ENCODE measurements at regions not wholly inside any gene's neighbourhood (a gene's known extent, or its start where the extent isn't known, plus 50 kb on each side); places are given as distances from the start of the nearest gene placed in this dataset.

DNA sequence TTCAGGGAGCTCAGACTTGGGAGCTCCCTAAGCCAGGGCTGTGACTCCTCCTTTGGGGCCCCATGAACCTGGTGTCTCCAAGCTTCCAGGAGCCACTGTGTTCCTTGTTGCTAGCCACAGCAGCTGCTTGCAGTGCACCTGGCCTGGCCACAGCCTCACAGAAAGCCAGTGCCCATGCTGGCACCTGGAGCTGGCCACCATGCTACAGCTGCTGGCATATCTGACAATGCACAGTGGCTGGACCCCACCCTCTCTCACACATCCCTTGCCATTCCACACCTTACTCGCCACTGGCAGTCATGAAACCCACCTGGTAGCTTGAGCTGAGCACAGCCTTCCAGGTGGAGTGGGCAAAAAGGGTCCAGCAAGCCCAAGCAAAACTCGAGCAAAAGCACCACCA is 441.7 kb downstream of the ARAP2 start:
- DNase-seq (ENCODE audit: low spot score): no peak

DNA sequence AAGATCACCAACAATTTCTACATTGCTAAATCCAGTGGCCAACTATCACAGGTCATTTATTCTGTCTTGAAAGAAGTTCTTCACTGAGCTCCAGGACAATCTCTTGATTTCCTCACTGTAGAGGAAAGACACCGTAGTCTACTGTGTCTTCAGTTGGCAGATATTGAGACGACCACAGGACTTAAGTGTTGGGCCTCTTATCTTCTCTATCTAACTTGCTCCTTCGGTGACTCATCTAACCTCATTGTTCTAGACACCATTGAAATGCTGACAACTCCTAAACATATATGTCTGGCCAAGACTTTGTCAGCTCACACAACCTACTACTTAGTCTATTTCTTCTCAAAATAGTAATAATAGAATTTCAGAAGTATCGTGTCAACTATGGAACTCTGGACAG is 425.8 kb downstream of the ARAP2 start:
- DNase-seq (ENCODE audit: low spot score): no peak

DNA sequence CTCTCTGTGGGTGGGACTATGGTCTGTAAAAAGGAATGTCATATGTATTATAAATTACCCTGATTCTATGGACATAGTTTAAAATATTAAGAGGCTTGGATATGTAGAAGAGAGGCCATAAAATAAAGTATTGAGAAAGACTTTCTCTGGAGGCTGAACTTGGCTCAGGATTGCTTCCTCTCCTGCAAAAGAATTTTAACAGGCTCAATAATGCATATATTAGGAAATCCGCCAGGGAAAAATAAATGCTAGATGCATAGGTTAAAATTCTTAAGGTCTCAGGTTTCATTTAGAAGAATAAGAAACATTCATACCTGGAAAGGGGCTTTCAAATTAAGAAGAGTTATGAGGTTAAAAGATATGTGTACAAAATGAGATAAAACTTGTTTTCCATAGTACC is 424.3 kb downstream of the ARAP2 start:
- DNase-seq (ENCODE audit: low spot score): no peak

DNA sequence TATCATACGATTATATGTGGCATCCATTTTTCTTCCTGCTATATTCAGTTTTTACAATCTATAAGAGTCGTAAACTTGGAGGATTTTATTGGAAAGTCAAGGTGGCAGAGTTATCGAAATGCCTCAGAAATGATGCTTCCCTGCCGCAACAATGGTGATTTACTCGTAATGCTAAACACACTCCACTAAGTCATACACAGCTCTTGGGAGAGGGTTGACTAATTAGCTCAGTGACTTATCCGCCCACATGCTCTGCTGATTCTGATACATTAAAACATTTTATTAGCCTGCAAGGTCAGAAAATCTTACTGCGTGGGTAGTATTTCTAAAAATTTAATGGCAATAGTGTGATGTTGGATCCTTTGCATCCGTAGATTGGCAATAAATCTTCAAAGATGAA is 420.1 kb downstream of the ARAP2 start:
- DNase-seq (ENCODE audit: low spot score): no peak

DNA sequence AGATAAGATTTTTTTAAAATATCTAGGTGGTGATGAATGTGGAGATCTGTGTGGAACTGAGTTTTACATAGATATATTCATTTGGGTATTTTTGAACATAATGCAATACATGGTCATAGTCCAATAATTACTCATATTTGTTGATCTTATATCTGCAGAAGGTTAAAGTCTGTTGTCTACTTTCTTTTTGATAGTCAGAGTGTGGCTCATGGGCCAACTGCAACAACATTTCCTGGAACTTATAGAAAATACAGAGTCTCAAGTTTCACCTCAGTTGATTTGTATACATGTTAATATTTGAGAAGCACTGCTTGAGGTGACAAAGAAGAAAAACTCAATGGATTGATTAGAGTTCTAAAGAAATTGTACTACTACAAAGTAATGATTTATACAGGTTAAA is 408.4 kb downstream of the ARAP2 start:
- no peak for DNase-seq (ENCODE audit: low spot score)

DNA sequence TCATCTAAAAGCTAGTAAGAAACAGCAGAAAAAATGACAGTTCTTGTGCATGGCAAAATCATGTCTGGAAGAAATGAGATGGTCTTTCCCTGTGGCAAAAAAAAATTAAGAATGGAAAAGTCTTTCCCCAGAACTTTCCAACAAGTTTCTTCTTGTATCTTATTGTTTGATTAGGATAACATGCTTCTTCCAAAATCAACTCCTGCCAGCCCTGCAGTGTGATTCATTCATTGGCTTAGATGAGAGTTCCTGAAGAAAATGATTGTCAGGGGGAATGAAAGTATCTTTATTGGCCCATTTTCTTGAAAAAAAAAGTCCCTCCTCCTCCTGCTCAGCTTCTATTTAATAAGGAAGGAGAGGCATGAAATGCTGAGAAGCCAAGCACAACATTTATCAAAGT is 407.7 kb downstream of the ARAP2 start:
- no peak for DNase-seq (ENCODE audit: low spot score)

DNA sequence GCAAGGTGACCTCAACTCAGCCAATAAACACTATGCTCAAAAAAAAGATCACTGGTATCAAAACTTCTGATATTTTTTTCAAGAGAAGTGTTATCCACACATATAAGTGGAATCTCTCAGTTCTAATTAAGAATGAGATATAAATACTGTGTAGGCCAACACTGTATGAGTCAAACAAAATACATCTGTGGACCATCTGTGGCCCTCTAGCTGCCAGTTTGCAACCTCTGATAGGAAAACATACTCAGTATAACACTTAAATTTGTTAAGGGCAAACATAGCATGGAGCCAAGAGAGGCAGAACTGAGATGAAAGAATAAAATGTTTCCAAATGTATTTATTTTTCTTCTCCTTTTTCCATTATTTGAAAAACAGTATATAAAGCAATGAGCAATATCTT is 377.3 kb downstream of the ARAP2 start:
- no peak for DNase-seq (ENCODE audit: low spot score)

DNA sequence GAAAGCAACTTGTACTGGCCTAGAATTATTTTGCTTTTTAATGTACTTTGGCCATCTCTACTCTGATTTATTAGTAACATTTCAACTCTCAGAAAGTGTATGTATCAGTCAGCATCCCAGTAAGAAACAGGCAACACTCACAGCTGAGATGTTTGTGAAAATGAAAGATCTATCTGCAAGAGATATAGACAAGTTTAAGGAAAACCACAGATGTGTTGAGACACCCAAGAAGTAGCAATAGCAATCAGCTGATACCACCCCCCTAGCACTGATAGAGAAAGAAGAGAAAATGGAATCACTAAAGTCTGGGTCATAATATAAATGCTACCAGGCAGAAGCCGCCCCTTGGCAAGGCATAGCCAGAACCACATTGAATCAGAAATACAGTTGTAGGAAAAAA is 372.0 kb downstream of the ARAP2 start:
- DNase-seq (ENCODE audit: low spot score): no peak

DNA sequence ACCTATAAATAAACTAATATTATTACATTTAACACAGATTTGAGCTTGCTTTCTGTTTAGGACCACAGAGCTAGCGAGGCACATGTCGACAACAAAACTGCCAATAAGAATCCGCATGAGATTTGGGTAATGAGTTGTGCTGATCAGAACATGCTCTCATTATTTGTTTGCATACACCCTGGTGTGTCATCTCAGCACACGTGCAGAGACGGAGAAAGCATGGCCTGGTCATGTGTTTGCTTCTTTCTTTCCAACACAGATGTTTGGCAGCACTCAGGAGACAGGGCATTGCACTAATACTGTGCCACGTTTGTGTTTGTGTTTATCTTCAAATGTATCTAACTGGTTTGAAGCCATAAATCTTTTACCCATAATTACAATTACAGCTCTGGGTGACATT is 364.8 kb downstream of the ARAP2 start:
- no peak for DNase-seq (ENCODE audit: low spot score)

DNA sequence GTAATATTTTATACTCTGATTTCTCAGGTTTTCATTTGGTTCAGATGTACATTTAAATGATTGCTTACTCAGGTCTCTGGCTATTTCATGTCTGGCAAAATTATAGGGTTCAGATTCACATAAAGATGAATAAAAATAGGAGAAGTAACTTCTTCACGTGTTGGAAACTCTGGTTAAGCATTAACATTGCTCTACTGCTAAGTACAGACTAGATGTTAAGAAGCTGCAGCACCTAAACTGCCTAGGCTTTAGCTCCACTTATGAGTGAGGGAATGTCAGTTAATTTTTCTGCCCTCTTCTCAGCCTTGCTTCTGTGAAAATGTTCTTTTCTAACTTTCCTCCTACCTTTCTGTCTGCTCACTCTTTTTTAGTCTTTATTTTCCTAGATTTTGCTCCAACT is 361.2 kb downstream of the ARAP2 start:
- DNase-seq (ENCODE audit: low spot score): no peak

DNA sequence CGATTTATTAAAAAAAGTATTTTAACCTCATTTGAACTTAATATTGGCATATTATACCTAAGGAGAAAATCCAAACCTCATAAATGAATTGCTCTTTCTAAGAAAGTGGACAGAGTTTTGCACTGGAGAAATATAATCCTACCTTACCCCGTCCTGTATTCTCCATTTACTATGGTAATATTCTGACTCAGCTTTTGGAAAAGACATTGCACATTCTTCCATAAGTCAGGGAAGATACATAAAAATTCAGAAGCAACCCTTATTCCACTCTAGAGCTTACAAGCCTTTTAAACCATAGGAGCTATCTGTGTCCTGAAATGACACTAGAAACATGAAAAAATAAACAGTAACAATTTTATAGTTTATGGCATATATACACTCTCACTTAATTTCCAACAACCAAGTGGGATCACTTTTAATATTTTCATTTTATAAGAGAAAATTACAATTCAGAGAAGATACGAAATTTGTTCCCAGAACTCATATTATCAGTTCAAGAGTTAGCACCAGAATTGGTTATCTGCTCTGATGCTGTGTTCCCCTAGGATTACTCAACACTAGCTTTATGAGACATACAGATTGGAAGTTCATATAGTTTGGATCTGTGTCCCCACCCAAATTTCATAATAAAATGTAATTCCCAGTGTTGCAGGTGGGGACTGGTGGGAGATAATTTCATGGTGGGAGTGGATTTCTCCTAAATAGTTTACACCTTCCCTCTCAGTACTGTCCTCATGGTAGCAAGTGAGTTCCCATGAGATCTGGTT is 359.4 kb downstream of the ARAP2 start:
- no peak for DNase-seq (ENCODE audit: low spot score)

DNA sequence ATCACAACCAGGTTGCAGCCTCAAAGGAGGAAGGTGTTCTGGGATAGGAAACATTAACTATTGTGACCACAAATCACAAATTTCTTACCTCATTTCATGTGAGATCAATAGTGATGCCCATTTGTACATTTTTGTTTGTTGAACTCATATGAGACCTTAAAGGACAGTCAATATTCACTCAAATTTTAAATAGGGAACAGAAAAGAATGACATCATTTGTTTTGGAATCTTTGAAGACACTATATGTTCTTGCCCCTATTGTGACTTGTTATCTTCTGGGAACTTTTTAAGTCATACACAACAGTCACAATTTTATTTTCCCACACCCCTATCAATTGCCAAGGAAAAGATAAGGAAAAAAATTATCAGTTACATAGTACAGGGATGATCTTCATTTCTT is 346.5 kb downstream of the ARAP2 start:
- no peak for DNase-seq (ENCODE audit: low spot score)

DNA sequence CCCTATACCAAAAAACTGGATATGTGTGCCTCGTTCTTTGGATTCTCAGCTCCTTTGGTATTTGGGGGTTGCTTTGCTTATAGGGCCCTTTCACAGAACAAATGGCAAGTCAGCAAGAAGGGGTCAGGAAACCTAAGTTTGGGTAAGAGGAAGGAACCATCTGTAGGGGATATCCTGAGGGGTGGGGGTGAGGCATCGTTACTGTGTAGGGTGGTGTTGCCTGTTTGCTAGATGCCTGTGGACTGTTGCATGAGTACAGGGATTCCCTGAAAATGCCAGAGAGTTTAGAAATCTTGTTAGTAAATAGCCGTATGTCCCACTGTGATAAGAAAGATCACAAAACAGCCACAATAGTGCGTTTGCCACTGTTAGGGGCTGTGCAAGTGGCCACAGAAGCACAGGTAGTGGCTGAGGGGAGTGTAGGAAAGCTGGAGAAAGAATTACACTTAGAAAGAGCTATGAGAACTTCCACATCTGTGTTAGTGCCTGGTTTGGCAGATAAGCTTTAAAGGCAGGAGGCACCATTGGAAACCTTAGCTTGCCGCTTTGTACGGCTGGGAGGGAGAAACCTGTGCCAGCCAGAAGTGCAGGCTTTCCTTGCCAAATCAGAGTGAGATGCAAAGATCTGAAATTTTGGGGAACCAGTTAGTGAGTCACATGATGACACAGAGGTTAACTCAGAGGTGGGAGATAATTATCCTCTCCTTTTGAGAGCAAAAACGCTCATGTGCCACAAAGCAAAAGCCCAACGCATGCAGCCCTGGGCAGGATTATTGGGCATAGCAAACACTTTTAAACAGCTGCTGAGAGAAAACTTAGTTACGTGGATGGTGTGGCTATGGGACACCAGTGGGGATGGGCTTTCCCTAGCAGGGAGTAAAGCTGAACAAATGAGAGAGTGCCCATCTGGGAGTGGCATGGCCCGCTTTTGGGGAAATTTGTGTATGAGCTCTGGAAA is 343.7 kb downstream of the ARAP2 start:
- DNase-seq (ENCODE audit: low spot score): no peak

DNA sequence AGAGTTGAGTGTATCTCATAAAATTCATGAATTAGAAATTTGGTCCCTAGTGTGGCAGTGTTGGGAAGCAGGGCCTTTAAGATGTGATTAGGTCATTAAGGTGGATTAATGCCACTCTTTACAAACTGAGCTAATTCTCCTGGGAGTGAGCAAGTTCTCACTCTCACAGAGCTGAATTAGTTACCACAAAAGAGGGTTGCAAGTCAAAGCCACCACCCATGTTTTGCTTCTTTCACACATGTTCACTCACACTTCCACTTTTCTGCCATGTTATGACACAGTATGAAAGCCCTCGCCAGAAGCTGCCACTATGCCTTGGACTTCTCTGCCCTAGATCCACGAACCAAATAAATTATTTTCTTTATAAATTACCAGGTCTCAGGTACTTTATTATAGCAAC is 332.1 kb downstream of the ARAP2 start:
- no peak for DNase-seq (ENCODE audit: low spot score)

DNA sequence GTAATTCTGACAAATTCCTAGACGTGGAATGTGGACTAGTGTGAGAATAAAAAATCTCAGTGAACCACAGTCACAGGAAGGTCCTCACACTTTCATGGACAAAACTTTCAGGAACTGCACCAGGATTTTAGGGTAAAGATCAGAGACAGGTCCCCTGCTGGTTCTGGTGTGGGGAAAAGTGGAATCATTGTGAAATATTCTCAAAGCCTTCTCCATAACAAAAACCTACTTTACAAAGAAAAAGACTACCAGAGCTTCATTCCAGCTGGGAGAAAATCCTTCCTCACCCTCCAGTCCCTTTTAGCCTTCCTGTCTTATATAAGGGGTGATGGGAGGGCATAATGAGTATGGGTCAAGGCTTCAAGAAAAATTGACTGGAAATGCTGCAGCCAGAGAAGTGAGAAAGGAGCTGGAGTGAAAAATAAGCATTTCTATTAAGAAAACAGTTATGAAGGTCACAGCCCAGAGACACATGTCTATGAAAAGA is 325.8 kb downstream of the ARAP2 start:
- DNase-seq (ENCODE audit: low spot score): no peak

DNA sequence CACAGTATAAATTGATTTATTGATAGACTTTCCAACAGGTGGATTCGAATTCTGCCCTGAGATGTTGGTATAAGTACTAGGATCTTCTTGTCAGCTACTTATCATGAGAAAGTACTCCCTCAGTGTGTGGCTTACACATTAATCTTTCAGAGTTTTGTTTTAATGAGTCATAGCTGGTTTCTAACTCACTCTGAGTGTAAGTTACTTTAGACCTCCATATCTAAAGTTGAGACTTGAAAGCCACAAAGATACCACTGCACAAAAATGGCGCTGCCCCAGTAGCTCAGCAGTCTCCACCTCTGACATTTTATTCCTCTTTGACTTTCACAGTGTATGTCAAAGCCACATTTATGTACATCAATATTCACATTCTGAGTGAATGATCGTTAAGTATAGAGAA is 318.5 kb downstream of the ARAP2 start:
- DNase-seq (ENCODE audit: low spot score): no peak

DNA sequence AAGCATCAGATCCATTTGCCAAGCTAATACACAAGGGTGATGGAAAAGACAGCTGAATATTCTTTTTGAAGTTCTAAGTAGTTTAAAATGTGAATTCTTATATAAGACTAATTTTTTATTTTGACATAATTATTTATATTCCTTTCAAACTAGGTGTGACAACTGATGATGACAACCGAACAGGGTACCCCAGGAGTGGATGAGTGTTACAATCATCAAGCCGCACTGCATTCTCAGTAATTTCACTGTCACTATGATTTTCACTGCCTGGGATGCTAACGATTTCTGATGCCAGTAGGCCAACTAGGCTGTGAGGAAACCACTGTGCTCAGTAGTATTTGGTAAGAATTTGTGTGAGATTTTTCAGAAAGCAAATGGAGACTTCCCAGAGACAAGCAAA is 317.5 kb downstream of the ARAP2 start:
- no peak for DNase-seq (ENCODE audit: low spot score)

DNA sequence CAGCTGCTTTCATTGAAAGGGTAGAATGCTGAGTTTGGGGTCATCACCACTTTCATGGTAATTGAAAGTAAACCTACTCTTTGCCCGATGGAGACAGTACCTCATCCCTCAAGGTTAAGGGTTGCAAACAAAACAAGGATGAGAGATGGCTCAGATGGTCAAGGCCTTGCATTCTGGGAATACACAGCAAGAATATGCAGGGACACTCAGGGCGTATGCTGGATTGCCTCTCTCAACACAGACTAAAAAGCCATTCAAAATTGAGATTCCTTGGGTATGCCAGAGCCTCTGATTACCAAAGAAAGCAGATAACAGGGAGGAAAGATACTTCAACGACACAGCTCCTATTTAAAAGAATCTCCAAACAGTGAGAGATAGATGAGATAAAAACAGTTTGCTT is 310.4 kb downstream of the ARAP2 start:
- no peak for DNase-seq (ENCODE audit: low spot score)

DNA sequence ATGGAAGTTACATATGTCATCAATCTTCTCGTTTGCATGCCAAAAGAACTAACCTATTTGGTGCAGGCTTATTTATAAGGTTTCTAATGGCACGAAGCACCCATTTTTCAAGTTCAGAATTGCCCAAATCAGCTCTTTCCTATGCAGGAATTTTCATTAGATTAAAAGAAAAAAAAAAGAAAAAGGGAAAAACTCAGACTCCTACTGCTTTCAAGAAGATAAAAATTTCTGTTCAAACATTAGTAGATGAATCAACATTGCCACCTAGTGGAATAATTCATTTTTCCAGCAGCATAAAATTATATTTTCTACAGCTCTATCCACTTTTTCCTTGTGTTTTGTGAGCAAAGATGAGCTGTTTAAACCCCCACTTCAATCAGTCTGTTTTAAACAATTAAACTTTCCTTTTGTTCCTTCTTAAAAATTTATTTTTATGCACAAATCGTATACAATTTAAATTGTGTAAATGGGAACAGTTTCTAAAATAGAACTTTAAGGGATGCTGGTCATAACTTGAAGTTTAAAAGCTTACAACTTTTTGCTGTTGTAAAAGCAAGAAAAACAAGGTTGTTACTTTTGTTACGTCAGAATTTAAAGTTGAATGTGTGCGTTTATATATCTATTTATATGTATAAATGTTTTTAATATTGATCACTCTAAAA is 309.9 kb downstream of the ARAP2 start:
- no peak for DNase-seq (ENCODE audit: low spot score)

DNA sequence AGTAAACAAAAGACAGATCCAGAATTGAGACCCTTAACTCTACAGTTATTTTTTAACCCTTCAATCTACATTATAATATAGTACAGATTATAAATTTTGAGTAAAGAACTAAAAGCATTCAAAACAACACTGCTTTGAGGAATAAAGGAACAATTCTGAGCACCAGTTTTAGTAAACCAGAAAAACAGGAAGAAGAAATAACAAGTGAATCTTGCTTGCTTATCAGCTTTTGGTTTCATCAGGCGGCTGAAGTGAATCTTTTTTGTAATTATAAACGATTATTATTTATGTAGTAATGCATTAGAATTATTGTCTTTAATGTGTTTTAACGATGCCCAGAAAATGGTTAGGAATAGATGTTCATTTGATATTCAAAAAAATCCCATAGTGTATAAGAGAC is 305.4 kb downstream of the ARAP2 start:
- DNase-seq (ENCODE audit: low spot score): no peak

DNA sequence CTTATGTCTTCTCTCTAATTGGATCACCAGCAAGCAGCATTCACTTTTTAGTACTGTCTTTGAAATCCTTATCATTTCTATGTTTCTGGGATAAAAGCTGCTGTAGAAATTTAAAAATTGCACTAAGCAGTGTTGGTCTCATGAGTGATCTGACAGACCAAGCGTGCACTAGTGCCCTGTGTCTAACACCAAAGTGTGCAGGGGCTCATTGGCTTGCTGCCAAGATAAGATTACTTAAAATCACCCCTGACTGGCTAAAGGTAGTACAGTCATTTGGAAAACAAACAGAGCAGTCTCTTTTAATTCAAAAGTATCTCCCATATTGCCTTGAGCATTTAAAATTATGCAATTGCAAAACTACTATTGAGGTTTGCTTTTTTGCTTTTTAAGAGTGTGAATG is 304.6 kb downstream of the ARAP2 start:
- DNase-seq (ENCODE audit: low spot score): no peak

DNA sequence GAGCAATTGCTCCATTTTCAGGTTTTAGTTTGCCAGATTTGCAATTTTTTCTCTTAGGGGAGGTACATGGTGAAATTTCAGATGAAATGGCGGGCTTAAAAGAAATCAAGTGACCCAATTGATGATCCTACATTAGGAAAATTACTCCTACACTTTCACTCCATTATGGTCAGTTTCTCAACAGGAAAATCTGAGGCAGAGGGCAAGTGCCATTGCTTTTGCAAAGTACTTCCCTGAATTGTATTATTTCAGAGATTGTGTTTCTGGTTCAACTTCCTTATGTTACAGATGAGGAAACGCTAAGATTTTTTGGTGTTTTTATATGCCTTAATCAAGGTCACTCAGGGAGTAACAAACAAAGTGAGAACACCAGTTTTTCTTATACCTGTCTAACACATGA is 302.2 kb downstream of the ARAP2 start:
- no peak for DNase-seq (ENCODE audit: low spot score)

DNA sequence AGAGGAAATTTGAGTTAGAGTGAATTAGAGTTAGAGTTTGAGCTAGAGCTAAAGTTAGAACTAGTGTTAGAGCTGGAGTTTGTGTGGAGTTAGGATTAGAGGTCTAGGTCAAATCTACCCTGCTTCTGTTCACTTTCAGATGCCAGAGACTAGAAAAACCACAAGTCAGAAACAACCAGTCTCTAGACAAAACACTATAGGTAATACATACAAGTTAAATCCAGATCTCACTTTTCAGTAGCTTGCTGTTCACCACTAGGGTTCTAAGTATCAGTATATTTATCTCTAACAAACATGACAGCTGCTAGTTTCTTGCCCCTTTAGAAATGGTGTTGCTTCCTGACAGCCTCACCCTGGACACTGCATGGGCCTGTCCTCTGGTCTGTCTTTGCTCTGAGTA is 300.7 kb downstream of the ARAP2 start:
- DNase-seq (ENCODE audit: low spot score): no peak

Measured in mucosa of gallbladder (tissue), 1 donor.